ENCODE measurements at regions not wholly inside any gene's neighbourhood (a gene's known extent, or its start where the extent isn't known, plus 50 kb on each side); places are given as distances from the start of the nearest gene placed in this dataset.

GRCh38 chr6:90435207-90435899, 138.7 kb upstream of the BACH2 start:
- DNase-seq = no peak

- no peak for DNase-seq
Measured at GRCh38 chr6:90434094-90434493, 137.5 kb upstream of the BACH2 start.

GRCh38 chr6:90432937-90433336, 136.3 kb upstream of the BACH2 start:
- no peak for DNase-seq

GRCh38 chr6:90432041-90432775, 135.6 kb upstream of the BACH2 start:
- DNase-seq = no peak

- no peak for DNase-seq
Measured at GRCh38 chr6:90431576-90431975, 134.9 kb upstream of the BACH2 start.

GRCh38 chr6:90429713-90430112, 133.1 kb upstream of the BACH2 start:
- DNase-seq = no peak

- no peak for DNase-seq
Measured at GRCh38 chr6:90428514-90428913, 131.9 kb upstream of the BACH2 start.

GRCh38 chr6:90425161-90425641, 128.6 kb upstream of the BACH2 start:
- no peak for DNase-seq

GRCh38 chr6:90424580-90424979, 127.9 kb upstream of the BACH2 start:
- no peak for DNase-seq

GRCh38 chr6:90421666-90422065, 125.0 kb upstream of the BACH2 start:
- no peak for DNase-seq

- no peak for DNase-seq
Measured at GRCh38 chr6:90420500-90420899, 123.9 kb upstream of the BACH2 start.

GRCh38 chr6:90417385-90417784, 120.7 kb upstream of the BACH2 start:
- DNase-seq = no peak

GRCh38 chr6:90416322-90416721, 119.7 kb upstream of the BACH2 start:
- no peak for DNase-seq

GRCh38 chr6:90415178-90415577, 118.5 kb upstream of the BACH2 start:
- no peak for DNase-seq

- no peak for DNase-seq
Measured at GRCh38 chr6:90414352-90414751, 117.7 kb upstream of the BACH2 start.

- peak; percentile 57 for DNase-seq
Measured at GRCh38 chr6:90413867-90414266, 117.2 kb upstream of the BACH2 start.

- no peak for DNase-seq
Measured at GRCh38 chr6:90413396-90413795, 116.8 kb upstream of the BACH2 start.

- DNase-seq = no peak
Measured at GRCh38 chr6:90412538-90413369, 116.1 kb upstream of the BACH2 start.

GRCh38 chr6:90411292-90411781, 114.7 kb upstream of the BACH2 start:
- DNase-seq = no peak

- no peak for DNase-seq
Measured at GRCh38 chr6:90409700-90410099, 113.1 kb upstream of the BACH2 start.

GRCh38 chr6:90406957-90407356, 110.3 kb upstream of the BACH2 start:
- no peak for DNase-seq

- no peak for DNase-seq
Measured at GRCh38 chr6:90406142-90406794, 109.6 kb upstream of the BACH2 start.

Data from right kidney (tissue), 1 donor.